Skeletal muscle satellite cell (primary cell): ENCODE measurements at regions not wholly inside any gene's neighbourhood (a gene's known extent, or its start where the extent isn't known, plus 50 kb on each side); places are given as distances from the start of the nearest gene placed in this dataset.
A peak's percentile ranks its signal among the peaks of the same experiment; 100 is the strongest.

Source experiments
- H3K27me3 ChIP-seq: 2 replicates; pipeline ENCODE4 v1.7.0; 2013; ENCODE audit warnings: low read length; ENCODE audit not compliant: control insufficient read depth, insufficient read depth
- H3K36me3 ChIP-seq: 2 replicates; pipeline ENCODE4 v1.7.0; 2013; ENCODE audit warnings: mild to moderate bottlenecking, control low read depth, low read length; ENCODE audit not compliant: insufficient read depth
- H3K4me1 ChIP-seq: 2 replicates; pipeline ENCODE4 v1.7.0; 2013; ENCODE audit warnings: low read length; ENCODE audit not compliant: control insufficient read depth, insufficient read depth
- H3K4me2 ChIP-seq: 2 replicates; pipeline ENCODE4 v1.7.0; 2013; ENCODE audit warnings: mild to moderate bottlenecking, low read length
- H3K4me3 ChIP-seq: 2 replicates; pipeline ENCODE4 v1.7.0; 2013; ENCODE audit warnings: low read length
- H3K9ac ChIP-seq: 2 replicates; pipeline ENCODE4 v1.7.0; 2013; ENCODE audit warnings: mild to moderate bottlenecking, low read depth, low read length, moderate library complexity
- H3K9me3 ChIP-seq: replicated peaks from 2 replicates; pipeline ENCODE4 v1.7.0; 2013; ENCODE audit warnings: mild to moderate bottlenecking, control low read depth, low read length

- Histone ChIP-seq H3K27me3 (no peaks in the 10 kb centered on the region), H3K9me3 (no peaks in the 10 kb centered on the region), H3K4me3 (no peak overlapping the region), H3K4me2 (no peak overlapping the region), H3K4me1 (peaks cover 26% of the 10 kb centered on the region), H3K9ac (peak overlapping the region; percentile 53), H3K36me3 (no peaks in the 10 kb centered on the region)
Measured at GRCh38 chr3:144141496-144141895, 169.9 kb downstream of the DIPK2A start.

GRCh38 chr3:144142151-144142840 is 170.7 kb downstream of the DIPK2A start:
- H3K27me3 ChIP-seq: no peaks in the 10 kb centered on the region
- no peaks in the 10 kb centered on the region for H3K36me3 ChIP-seq
- peaks cover 26% of the 10 kb centered on the region for H3K4me1 ChIP-seq
- peak overlapping the region; percentile 53 for H3K9ac ChIP-seq
- H3K4me2 ChIP-seq: peak overlapping the region; percentile 72
- peak overlapping the region; percentile 16 for H3K4me3 ChIP-seq
- H3K9me3 ChIP-seq: no peaks in the 10 kb centered on the region

- Histone ChIP-seq H3K4me1 (peaks cover 7% of the 10 kb centered on the region), H3K9ac (no peak overlapping the region), H3K4me2 (no peak overlapping the region), H3K27me3 (no peaks in the 10 kb centered on the region), H3K4me3 (no peak overlapping the region), H3K9me3 (no peaks in the 10 kb centered on the region), H3K36me3 (no peaks in the 10 kb centered on the region)
Measured at GRCh38 chr3:144148356-144148755, 176.7 kb downstream of the DIPK2A start.

- Histone ChIP-seq H3K9me3 (no peaks in the 10 kb centered on the region), H3K4me1 (no peaks in the 10 kb centered on the region), H3K4me2 (no peak overlapping the region), H3K9ac (no peak overlapping the region), H3K27me3 (no peaks in the 10 kb centered on the region), H3K36me3 (no peaks in the 10 kb centered on the region), H3K4me3 (no peak overlapping the region)
Measured at GRCh38 chr3:144151983-144152382, 180.4 kb downstream of the DIPK2A start.

DNA sequence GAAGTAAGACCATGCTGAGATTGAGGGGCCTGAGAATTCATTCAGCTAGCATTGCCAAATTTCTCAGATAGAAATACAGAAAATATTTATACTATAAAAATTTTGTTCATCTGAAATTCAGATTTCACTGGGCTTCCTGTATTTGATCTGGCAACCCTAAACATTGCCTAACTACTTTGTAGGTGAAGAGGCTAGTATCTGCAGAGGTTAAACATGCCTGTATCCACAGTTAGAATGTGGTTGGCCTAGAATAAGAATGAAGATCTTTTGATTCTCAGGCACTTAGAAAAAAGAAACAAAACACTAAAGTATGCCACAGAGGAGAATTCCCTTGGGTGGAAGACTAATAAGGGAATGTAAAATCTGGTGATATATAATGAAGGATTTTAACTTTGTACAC is 189.0 kb downstream of the DIPK2A start:
- H3K9me3 ChIP-seq: no peaks in the 10 kb centered on the region

GRCh38 chr3:144162042-144162441 is 190.4 kb downstream of the DIPK2A start:
- H3K9me3 ChIP-seq: no peaks in the 10 kb centered on the region
- H3K9ac ChIP-seq: no peak overlapping the region
- no peaks in the 10 kb centered on the region for H3K27me3 ChIP-seq
- no peaks in the 10 kb centered on the region for H3K36me3 ChIP-seq
- H3K4me2 ChIP-seq: peak overlapping the region; percentile 29
- no peak overlapping the region for H3K4me3 ChIP-seq
- peaks cover 19% of the 10 kb centered on the region for H3K4me1 ChIP-seq

More for the DNA sequence above, 189.0 kb downstream of the DIPK2A start:
- H3K4me1 ChIP-seq: peaks cover 19% of the 10 kb centered on the region
- H3K4me2 ChIP-seq: no peak overlapping the region
- H3K36me3 ChIP-seq: no peaks in the 10 kb centered on the region
- H3K27me3 ChIP-seq: no peaks in the 10 kb centered on the region
- H3K9ac ChIP-seq: no peak overlapping the region
- H3K4me3 ChIP-seq: no peak overlapping the region

DNA sequence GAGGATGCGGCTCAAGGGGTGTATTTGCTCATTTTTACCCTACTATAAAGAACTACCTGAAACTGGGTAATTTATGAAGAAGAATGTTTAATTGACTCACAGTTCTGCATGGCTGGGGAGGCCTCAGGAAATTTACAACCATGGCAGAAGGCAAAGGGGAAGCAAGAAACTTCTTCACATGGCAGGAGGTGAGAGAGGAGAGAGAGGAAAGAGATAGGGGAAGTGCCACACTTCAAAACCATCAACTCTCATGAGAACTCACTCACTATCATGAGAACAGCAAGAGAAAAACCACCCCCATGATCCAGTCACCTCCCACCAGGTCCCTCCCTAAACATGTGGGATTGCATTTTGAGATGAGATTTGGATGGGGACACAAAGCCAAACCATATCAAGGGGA is 192.7 kb downstream of the DIPK2A start:
- Histone ChIP-seq H3K4me1 (peaks cover 19% of the 10 kb centered on the region), H3K36me3 (no peaks in the 10 kb centered on the region), H3K27me3 (no peaks in the 10 kb centered on the region), H3K4me3 (no peak overlapping the region), H3K4me2 (no peak overlapping the region), H3K9me3 (no peaks in the 10 kb centered on the region), H3K9ac (no peak overlapping the region)

DNA sequence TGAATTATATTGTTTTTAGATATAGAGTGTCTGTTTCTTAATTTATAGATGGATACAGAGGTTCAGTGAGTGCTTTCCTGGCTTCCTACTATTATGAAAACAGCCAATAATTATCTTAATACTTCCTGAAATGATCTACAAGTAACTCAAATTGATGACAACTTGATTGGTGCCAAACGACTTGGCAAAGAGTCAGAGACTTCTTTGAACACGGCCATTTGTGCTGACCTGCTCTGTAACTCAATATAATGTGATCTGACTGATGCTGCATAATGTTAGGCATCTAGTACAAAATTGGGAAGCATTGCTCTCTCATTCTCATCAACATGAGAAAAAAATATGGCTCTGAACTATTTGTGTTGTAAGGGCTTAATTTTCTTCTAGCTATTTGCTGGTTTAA is 193.9 kb downstream of the DIPK2A start:
- Histone ChIP-seq H3K9ac (no peak overlapping the region), H3K36me3 (no peaks in the 10 kb centered on the region), H3K4me2 (no peak overlapping the region), H3K4me1 (peaks cover 19% of the 10 kb centered on the region), H3K9me3 (no peaks in the 10 kb centered on the region), H3K4me3 (no peak overlapping the region), H3K27me3 (no peaks in the 10 kb centered on the region)

DNA sequence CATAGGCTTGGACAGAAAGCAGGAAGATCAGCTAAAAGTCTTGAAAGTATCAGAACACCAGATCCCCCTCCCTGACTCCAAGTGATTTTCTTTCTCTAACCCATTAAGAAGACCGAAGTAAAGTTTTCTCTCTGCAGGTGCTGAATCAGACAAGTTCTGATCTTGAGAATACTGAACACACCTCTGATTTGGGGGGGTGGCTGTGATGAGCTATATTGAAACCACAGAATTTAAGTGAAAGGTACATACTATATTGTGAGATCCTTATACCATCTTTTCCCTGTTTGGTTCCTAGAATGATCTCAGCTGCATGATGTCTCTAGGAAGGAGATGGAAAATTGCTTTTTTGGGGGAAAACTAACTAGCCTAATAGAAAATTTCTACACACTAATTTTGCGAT is 196.0 kb downstream of the DIPK2A start:
- Histone ChIP-seq H3K27me3 (no peaks in the 10 kb centered on the region), H3K4me1 (peaks cover 6% of the 10 kb centered on the region)

GRCh38 chr3:144173491-144173890 is 201.9 kb downstream of the DIPK2A start:
- no peaks in the 10 kb centered on the region for H3K36me3 ChIP-seq
- no peaks in the 10 kb centered on the region for H3K27me3 ChIP-seq
- H3K9me3 ChIP-seq: no peaks in the 10 kb centered on the region
- no peak overlapping the region for H3K4me3 ChIP-seq
- no peak overlapping the region for H3K4me2 ChIP-seq
- H3K4me1 ChIP-seq: no peaks in the 10 kb centered on the region
- no peak overlapping the region for H3K9ac ChIP-seq

More for the DNA sequence above, 196.0 kb downstream of the DIPK2A start:
- Histone ChIP-seq H3K4me2 (no peak overlapping the region), H3K9me3 (no peaks in the 10 kb centered on the region), H3K36me3 (no peaks in the 10 kb centered on the region), H3K9ac (no peak overlapping the region), H3K4me3 (no peak overlapping the region)

- no peaks in the 10 kb centered on the region for H3K4me1 ChIP-seq
- no peak overlapping the region for H3K4me2 ChIP-seq
- H3K27me3 ChIP-seq: no peaks in the 10 kb centered on the region
- no peak overlapping the region for H3K4me3 ChIP-seq
- no peak overlapping the region for H3K9ac ChIP-seq
- no peaks in the 10 kb centered on the region for H3K9me3 ChIP-seq
- H3K36me3 ChIP-seq: no peaks in the 10 kb centered on the region
Measured at GRCh38 chr3:144175644-144176425, 204.2 kb downstream of the DIPK2A start.

DNA sequence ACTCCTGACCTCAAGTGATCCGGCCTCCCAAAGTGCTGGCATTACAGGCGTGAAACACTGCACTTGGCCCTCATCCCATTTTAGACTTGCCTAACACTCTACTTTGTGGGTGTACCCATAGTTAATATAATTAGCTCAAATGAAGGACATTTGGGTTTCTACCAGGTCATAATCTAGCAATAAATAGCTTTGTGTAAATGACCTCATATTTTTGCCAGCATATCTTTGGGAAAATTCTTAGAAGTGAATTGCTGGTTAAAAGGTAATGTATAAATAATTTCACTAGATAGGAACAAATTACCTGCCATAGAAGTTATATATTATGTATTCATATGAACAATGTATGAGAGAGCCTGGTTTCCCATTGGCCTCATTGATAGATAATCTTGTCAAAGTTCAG is 206.0 kb downstream of the DIPK2A start:
- Histone ChIP-seq H3K4me1 (no peaks in the 10 kb centered on the region), H3K4me2 (no peak overlapping the region), H3K27me3 (no peaks in the 10 kb centered on the region), H3K4me3 (no peak overlapping the region), H3K36me3 (no peaks in the 10 kb centered on the region), H3K9ac (no peak overlapping the region), H3K9me3 (no peaks in the 10 kb centered on the region)
